Ecto neural progenitor cell (in vitro differentiated cells): ENCODE measurements at regions not wholly inside any gene's neighbourhood (a gene's known extent, or its start where the extent isn't known, plus 50 kb on each side); places are given as distances from the start of the nearest gene placed in this dataset.
A peak's percentile ranks its signal among the peaks of the same experiment; 100 is the strongest.

Experiments used
- DNase-seq: peaks from one replicate; pipeline ENCODE4 v3.0.0-alpha.2; 2018; ENCODE audit warnings: low spot score

- no peak for DNase-seq
These were observed 1218.7 kb downstream of the VRK1 start for GRCh38 chr14:98015921-98016320.

- no peak for DNase-seq
These were observed 1221.4 kb downstream of the VRK1 start for GRCh38 chr14:98018628-98019027.

GRCh38 chr14:98022541-98023520, 1225.6 kb downstream of the VRK1 start:
- peak; percentile 52 for DNase-seq

- DNase-seq = no peak
These were observed 1231.0 kb downstream of the VRK1 start for GRCh38 chr14:98028162-98028561.

- DNase-seq = no peak
These were observed 1236.6 kb downstream of the BCL11B start for GRCh38 chr14:98035396-98035795.

GRCh38 chr14:98037831-98038230, 1234.2 kb downstream of the BCL11B start:
- DNase-seq = no peak

- DNase-seq = no peak
These were observed 1215.1 kb downstream of the BCL11B start for GRCh38 chr14:98056946-98057345.

- DNase-seq = no peak
These were observed 1212.9 kb downstream of the BCL11B start for GRCh38 chr14:98059106-98059505.

GRCh38 chr14:98062083-98062482, 1209.9 kb downstream of the BCL11B start:
- no peak for DNase-seq

- DNase-seq = no peak
These were observed 1202.3 kb downstream of the BCL11B start for GRCh38 chr14:98069712-98070171.

GRCh38 chr14:98070536-98070935, 1201.5 kb downstream of the BCL11B start:
- no peak for DNase-seq

- DNase-seq = no peak
These were observed 1197.9 kb downstream of the BCL11B start for GRCh38 chr14:98074111-98074510.

GRCh38 chr14:98077176-98077575, 1194.8 kb downstream of the BCL11B start:
- no peak for DNase-seq

- DNase-seq = no peak
These were observed 1189.2 kb downstream of the BCL11B start for GRCh38 chr14:98082833-98083232.

GRCh38 chr14:98085751-98086150, 1186.2 kb downstream of the BCL11B start:
- no peak for DNase-seq

- DNase-seq = no peak
These were observed 1178.9 kb downstream of the BCL11B start for GRCh38 chr14:98093111-98093510.

- no peak for DNase-seq
These were observed 1172.5 kb downstream of the BCL11B start for GRCh38 chr14:98099527-98099926.

GRCh38 chr14:98101323-98101722, 1170.7 kb downstream of the BCL11B start:
- DNase-seq = no peak

- DNase-seq = no peak
These were observed 1168.3 kb downstream of the BCL11B start for GRCh38 chr14:98103705-98104104.

GRCh38 chr14:98109326-98109725, 1162.7 kb downstream of the BCL11B start:
- DNase-seq = no peak

- no peak for DNase-seq
These were observed 1159.7 kb downstream of the BCL11B start for GRCh38 chr14:98112194-98112780.

GRCh38 chr14:98114122-98114895, 1157.7 kb downstream of the BCL11B start:
- DNase-seq = no peak
